GM04503 (cell line): ENCODE measurements at regions not wholly inside any gene's neighbourhood (a gene's known extent, or its start where the extent isn't known, plus 50 kb on each side); places are given as distances from the start of the nearest gene placed in this dataset.

ENCODE experiments used
- DNase-seq: peaks from one replicate; pipeline ENCODE4 v3.0.0-alpha.2; 2012; ENCODE audit warnings: low read depth

DNA sequence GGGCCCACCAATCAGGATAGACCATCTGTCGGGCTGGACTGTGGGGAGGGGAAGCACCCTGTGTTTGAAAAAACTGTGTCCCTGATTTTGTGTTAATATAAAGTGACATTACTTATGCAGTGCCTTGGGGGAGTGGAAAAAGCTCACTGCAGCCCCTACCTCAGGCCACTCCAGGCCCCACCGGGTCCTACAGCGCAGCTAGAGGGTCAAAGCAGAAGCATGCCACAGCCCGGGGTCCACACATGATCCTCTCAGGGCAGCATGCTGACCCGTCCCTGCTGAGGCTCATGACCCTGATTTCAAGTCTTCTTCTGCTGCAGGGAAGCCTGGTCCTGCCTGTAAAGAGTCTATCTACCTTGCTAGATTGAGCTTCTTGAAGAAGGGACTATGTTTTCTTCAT lies 133.0 kb upstream of the PLCB4 start:
- no peak for DNase-seq

DNA sequence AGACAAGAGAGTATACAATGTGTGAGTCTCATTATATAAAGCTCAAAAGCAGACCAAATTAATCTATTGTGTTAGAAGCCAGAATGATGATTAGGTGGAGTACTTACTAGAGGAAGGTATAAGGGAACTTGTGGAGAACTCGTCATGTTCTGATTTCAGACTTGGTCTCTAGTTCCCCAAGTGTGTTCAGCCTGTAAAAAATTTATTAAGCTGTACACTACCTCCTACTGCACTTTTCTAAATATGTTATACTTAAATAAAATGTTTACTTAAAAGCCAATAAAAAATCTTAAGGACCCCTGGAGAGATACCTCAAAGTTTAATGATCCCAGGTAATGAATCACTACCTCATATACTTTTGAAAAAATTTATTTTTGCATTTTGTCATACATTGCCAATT lies 130.4 kb upstream of the PLCB4 start:
- no peak for DNase-seq

DNA sequence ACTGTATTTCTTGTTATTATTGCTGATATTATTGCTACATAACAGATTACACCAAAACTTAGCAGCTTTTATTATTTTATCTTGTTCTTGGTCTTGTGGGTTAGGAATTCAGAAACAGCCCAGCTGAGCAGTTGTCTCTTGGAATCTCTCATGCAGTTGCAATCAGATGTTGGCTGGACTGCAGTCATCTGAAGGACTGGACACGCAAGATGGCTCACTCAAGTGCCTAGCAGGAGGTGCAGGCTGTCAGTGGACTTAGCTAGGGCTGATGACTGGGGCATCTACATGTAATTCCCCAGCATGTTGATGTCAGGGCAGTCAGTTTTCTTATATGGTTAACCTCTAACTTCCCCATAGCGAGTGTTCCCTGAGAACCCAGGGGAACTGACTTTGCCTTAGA lies 128.6 kb upstream of the PLCB4 start:
- peak; percentile 78 for DNase-seq

GRCh38 chr20:8943631-8944030 lies 125.3 kb upstream of the PLCB4 start:
- DNase-seq: no peak

DNA sequence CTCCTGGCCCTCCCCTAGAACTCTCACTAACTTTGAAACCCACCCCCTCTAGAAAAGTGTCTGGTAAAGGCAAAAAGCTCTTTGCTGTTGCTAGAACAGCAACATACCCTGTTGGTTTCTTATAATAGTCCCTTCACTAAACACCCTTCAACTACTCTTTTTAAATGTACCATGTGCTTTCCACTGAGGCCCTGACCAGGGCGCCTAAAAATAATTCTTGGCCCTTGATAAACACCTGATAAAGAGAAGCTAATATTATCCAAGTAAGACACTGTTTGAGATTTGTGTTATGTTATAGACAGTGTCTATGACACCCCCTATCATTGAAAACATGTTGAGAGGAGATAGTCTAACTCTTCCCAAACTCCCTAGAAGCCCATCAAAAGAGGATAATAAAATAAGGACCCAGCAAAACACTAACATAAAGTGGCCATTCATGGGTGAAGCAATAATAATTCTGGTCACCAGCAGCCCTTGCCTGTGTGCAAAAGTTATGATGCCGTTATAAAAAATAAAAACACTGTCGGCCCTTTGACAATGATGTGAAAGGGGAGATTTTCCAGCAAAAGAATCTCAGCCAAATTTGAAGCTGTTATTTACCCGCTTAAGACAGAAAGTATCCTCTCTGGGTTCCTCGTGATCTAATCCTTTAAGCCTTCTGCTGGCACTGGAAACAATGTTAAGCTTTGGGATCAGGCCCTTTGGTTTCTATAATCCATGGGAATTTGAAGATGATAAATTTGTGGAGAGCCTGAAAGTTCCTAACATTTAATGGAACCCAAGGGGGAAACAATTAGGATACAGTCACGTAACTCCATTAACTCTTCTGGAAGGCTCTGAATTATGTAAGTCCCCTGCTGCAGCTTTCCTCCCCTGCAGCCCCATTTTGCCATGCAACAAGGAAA lies 122.6 kb upstream of the PLCB4 start:
- peak; percentile 65 for DNase-seq

DNA sequence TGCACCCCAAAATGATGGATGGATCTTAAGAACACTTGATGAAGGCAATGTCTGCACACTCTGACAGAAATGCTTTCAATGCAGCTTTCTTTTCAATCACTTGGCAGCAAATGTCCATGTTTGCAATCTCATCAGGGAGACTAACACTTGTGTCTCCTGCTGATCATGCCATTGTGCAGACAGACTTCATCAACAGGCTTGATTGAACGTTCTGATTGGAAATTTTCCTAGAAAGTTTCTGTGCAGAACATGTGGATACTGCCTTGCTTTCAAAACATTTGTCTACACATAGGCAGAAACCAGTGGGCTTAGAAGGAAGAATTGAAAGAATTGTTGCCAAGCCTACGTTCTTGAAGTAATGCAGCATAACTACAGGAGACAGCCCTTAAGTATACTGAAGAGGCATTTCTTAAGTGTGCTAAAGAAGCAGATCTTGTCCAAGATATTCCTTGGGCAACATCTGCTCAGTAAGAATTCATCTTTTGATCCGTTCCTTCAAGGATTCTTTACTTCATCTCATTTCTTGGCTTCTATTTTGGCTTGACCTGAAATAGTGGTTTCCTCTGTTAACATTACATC lies 120.4 kb upstream of the PLCB4 start:
- no peak for DNase-seq

DNA sequence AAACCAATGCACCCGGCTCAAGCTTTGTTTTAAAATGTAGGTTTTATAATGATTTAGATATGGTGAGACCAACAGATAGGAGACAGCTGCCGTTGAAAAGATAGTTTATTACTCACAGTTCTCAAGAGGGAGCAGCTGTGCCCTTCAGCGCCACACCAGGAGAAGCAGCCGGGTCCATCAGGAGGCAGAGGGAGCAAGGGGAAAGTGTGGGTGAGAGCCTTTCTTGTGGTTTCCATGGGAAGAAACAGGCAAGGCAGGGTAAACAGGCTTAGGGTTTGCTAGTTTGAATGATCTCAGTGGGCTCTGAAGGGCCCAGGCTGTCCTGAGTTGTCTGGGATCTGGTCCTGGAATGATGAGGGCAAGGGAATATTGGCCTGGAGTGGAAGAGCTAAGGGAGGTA lies 117.7 kb upstream of the PLCB4 start:
- DNase-seq: no peak

DNA sequence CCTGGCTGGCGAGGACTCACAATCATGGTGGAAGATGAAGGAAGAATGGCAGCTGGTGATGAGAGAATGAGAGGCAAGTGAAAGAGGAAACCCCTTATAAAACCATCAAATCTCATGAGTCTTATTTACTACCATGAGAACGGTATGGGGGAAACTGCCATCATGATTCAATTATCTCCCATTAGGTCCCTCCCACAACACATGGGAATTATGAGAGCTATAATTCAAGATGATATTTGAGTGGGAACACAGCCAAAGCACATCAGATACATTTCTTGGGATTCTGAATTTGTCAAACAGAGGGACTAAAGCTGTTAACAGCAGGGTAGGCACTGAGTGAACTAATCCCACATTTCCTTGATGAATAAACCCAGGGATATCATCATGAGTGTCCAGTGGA lies 116.2 kb upstream of the PLCB4 start:
- no peak for DNase-seq

- DNase-seq: no peak
Observed at GRCh38 chr20:8953300-8953699, 115.6 kb upstream of the PLCB4 start.

- DNase-seq: no peak
Observed at GRCh38 chr20:8960241-8960640, 108.6 kb upstream of the PLCB4 start.

DNA sequence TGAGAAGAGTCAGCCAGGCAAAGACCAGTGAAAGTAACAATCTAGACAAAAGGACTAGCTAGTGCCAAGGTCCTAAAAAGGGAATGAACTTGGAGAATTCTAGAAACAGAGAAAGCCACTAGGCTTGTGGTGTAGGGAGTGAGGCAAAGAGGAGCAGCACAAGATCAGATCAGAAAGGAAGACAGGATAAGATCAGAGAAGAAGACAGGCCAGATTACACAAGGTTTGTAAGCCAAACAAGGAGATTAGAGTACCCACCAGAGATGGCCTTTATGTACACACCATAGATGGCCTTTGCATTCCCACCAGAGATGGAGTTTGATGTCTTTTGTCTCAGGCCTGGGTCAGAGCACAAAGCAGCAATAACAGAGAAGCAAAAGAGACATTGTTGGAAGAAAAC lies 105.6 kb upstream of the PLCB4 start:
- DNase-seq: no peak

- no peak for DNase-seq
Observed at GRCh38 chr20:8964959-8965562, 103.8 kb upstream of the PLCB4 start.

DNA sequence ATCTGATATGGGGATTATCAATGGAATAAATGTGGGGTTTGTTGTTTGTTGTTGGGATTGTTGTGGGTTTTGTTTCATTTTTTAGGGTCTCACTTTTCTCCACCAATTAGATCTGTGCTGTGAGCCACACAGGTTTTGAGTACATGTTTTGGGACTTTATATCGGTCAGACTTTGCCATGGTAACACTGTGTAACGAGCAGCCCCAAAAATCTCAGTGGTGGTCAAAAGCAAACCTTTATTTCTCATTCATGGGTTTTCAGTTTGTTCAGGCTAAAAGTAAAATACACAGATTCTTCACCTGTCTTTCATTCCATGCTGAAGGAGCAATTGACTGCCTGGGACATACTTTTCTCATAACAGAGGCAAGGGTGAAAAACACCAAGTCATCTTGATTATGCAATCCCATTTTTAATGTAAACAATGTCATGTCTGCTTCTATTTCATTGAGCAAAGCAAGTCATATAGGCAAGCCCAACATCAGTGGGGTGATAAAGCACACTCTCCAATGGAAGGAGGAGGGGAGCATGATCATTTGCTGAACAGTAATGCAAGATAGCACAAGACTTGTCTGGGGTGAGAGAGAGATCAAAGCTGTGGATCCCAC lies 101.1 kb upstream of the PLCB4 start:
- DNase-seq: no peak

DNA sequence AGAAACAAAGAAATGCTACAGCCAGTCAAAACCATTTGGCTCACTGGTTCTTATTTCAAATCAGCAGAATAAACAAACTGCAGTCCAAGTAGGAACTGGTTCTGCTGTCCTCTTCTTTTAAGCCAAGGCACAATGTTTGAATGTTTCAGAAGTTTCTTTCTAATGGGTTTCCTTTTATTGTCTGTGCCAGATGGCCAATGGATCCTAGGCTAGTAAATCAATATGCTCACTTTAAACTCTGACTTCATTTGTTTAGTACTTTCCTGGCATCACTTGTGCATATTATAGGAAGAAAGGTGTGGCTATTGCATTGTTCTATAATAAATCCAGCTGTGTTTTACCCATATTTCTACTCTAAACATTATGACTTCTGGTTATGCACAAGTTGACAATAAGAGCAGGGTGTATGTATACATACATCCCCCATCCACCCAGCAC lies 99.7 kb upstream of the PLCB4 start:
- DNase-seq: no peak

- no peak for DNase-seq
Observed at GRCh38 chr20:8971669-8972316, 97.1 kb upstream of the PLCB4 start.

DNA sequence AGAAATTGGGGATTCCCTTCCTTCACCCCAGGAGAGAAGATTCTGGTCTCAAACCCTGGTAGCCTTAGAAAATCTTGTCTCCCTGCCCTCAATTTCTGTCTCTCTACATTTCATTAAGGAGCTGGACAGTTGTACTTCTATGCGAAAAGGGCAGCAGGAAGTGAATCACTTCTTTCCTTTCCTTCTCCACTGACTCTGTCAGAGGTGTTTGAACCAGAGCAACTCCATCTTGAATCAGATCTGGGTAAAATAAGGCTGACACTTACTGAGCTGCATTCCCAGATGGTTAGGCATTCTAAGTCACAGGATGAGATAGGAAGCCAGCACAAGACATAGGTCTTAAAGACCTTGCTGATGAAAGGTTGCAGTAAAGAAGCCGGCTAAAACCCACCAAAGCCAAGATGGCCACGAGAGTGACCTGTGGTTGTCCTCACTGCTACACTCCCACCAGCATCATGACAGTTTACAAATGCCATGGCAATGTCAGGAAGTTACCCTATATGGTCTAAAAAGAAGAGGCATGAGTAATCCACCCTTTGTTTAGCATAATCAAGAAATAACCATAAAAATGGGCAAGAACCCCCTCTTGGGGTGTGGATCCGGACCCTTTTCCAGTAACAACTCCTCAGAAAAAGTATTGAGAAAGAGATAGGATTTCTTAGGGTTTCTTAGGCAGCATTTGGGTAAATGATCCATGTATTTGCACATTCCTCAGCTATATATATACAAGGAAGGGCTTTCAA lies 95.8 kb upstream of the PLCB4 start:
- no peak for DNase-seq

- DNase-seq: no peak
Observed at GRCh38 chr20:8974009-8974708, 94.7 kb upstream of the PLCB4 start.

DNA sequence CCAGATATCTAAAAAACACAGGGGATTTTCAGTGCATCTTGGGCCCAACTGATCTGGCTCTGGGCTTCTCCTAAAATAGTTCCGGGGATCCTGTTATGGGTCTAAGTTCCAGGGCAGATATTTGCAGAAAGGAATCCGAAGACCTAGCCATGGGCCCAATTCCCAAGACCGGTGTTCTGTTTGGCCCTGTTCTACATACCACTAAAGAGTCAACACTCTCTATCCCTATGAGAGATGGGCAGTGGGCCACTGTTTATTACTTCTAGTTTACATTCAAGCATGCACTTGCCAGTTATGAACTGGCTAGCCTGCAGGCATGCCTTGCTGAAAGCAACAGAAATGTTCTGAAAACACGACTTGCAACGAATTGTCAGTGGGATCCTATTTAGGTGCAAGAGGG lies 87.4 kb upstream of the PLCB4 start:
- no peak for DNase-seq

GRCh38 chr20:8983478-8984345 lies 85.2 kb upstream of the PLCB4 start:
- DNase-seq: no peak

DNA sequence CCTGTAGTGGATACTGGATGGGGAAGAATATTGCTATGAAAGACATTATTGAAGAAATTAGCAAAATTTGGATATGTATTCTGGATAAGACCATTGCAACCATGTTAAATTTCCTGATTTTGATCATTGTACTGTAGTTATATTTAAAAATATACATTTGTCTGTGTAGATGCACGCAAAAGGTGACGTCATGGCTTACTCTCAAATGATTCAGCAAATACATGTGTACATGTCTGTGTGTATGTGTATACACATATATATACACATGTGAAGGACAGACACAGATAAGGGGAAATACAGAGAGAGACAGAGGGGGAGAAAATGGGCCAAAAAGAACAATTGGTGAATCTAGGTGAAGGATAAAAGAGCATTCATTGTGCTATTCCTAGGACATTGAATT lies 82.3 kb upstream of the PLCB4 start:
- no peak for DNase-seq
